ENCODE measurements at regions not wholly inside any gene's neighbourhood (a gene's known extent, or its start where the extent isn't known, plus 50 kb on each side); places are given as distances from the start of the nearest gene placed in this dataset.
"Not testable (repeated sequence)": the region's sequence is repeated elsewhere in the genome, so short reads cannot be mapped to it uniquely, and the experiment has no call there.

- peak; percentile 2 for DNase-seq (ENCODE audit: low read depth)
These were observed 664.8 kb downstream of the STK39 start for GRCh38 chr2:167582619-167583018.

- DNase-seq (ENCODE audit: low read depth), result peak; percentile 2
These were observed 665.3 kb downstream of the STK39 start for GRCh38 chr2:167581961-167582574.

GRCh38 chr2:167579826-167580225 is 667.6 kb downstream of the STK39 start:
- DNase-seq (ENCODE audit: low read depth), result no peak

- no peak for DNase-seq (ENCODE audit: low read depth)
These were observed 672.1 kb downstream of the STK39 start for GRCh38 chr2:167575276-167575675.

GRCh38 chr2:167572883-167573619 is 674.3 kb downstream of the STK39 start:
- DNase-seq (ENCODE audit: low read depth), result no peak

- DNase-seq (ENCODE audit: low read depth), result no peak
These were observed 677.0 kb downstream of the STK39 start for GRCh38 chr2:167570370-167570769.

GRCh38 chr2:167563885-167564619 is 675.8 kb downstream of the XIRP2 start:
- not testable (repeated sequence) for DNase-seq (ENCODE audit: low read depth)

GRCh38 chr2:167558272-167558991 is 670.2 kb downstream of the XIRP2 start:
- DNase-seq (ENCODE audit: low read depth), result not testable (repeated sequence)

- DNase-seq (ENCODE audit: low read depth), result no peak
These were observed 666.9 kb downstream of the XIRP2 start for GRCh38 chr2:167555098-167555720.

- no peak for DNase-seq (ENCODE audit: low read depth)
These were observed 665.4 kb downstream of the XIRP2 start for GRCh38 chr2:167553635-167554034.

GRCh38 chr2:167551416-167551815 is 663.1 kb downstream of the XIRP2 start:
- no peak for DNase-seq (ENCODE audit: low read depth)

- no peak for DNase-seq (ENCODE audit: low read depth)
These were observed 662.2 kb downstream of the XIRP2 start for GRCh38 chr2:167550448-167550847.

GRCh38 chr2:167548396-167548795 is 660.1 kb downstream of the XIRP2 start:
- no peak for DNase-seq (ENCODE audit: low read depth)

GRCh38 chr2:167544602-167545001 is 656.3 kb downstream of the XIRP2 start:
- DNase-seq (ENCODE audit: low read depth), result peak; percentile 6

- no peak for DNase-seq (ENCODE audit: low read depth)
These were observed 655.4 kb downstream of the XIRP2 start for GRCh38 chr2:167543721-167544120.

- no peak for DNase-seq (ENCODE audit: low read depth)
These were observed 649.5 kb downstream of the XIRP2 start for GRCh38 chr2:167537743-167538142.

- no peak for DNase-seq (ENCODE audit: low read depth)
These were observed 646.2 kb downstream of the XIRP2 start for GRCh38 chr2:167534443-167534842.

GRCh38 chr2:167524786-167525185 is 636.5 kb downstream of the XIRP2 start:
- no peak for DNase-seq (ENCODE audit: low read depth)

GRCh38 chr2:167510071-167510759 is 621.9 kb downstream of the XIRP2 start:
- DNase-seq (ENCODE audit: low read depth), result no peak

- DNase-seq (ENCODE audit: low read depth), result peak; percentile 52
These were observed 621.3 kb downstream of the XIRP2 start for GRCh38 chr2:167509586-167509985.

GRCh38 chr2:167508709-167509108 is 620.4 kb downstream of the XIRP2 start:
- no peak for DNase-seq (ENCODE audit: low read depth)

Data from Daoy (cell line).